GM18868 (cell line): ENCODE measurements at regions not wholly inside any gene's neighbourhood (a gene's known extent, or its start where the extent isn't known, plus 50 kb on each side); places are given as distances from the start of the nearest gene placed in this dataset.

ENCODE experiments used
- ATAC-seq: cut with Tn5 transposase; IDR thresholded peaks from one replicate; pipeline ENCODE4 v1.9.1; 2021; ENCODE audit warnings: mild to moderate bottlenecking, moderate library complexity; ENCODE audit not compliant: unreplicated experiment

DNA sequence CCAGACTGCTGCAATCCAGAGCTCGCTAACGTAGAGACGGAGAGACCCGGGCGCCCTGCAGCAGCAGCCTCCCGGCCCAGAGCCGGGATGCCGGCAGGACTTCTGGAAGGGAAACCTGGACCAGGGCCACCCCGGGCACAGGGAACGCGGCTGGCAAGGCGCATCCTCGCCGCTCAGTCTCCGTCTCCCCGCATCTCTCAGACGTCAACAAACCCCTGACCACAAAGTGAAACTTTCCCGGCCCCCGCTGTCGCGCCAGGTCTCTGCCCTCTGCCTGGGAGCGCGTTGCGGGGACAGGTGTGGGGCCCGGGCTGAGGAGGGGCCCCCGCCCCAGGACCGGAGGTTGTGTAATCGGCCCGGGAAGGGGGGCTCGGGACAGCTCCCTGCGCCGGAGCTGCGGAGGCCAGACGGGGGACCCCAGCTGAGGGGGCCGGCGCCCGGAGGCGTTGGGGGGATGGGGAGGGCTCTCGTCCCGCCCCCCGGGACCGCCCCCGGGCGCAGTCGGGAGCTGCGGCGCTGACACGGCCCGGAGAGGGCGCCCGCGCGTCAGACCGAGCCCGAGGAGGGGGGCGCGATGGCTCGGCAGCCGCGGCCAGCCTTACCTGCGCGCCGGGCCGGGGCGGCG lies 116.6 kb upstream of the HIVEP3 start:
- ATAC-seq: peak; percentile 71

DNA sequence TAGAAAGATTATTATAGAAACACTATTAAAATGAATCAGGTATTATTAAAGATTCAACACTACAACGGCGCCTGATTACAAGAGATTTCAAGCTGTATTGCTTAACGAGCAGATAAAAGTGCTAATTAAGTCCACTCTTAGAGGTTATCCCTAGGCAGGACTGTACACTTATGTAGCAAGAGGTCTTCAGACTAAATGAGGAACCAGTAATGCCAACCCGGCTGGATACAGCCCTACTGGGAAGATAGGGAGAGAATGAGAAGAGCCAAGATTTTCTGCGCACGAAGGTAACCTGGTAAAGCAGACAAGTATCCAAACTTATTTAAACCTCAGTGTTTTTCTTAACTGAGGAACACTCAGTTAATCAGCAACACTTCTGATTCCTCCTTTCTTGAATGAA lies 115.7 kb upstream of the HIVEP3 start:
- no peak for ATAC-seq

DNA sequence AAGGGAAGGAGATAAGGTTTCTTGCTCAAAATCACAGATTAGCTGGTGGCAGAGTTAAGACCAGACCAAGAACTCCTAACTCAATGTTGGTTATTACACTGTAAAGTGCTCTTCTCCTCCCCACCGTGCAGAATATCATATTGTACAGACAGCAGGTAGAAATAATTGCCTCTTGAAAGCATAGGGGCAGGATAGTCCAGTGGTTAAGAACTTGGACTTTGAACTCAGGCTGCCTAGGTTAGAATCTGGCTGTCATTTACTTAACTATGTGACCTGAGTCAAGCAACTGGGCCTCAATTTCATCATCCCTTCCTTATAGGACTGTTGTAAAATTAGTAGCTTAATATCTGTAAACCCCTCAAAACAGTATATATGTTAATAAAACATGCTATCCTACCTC lies 114.9 kb upstream of the HIVEP3 start:
- no peak for ATAC-seq

GRCh38 chr1:42017730-42018129 lies 99.0 kb upstream of the HIVEP3 start:
- no peak for ATAC-seq

DNA sequence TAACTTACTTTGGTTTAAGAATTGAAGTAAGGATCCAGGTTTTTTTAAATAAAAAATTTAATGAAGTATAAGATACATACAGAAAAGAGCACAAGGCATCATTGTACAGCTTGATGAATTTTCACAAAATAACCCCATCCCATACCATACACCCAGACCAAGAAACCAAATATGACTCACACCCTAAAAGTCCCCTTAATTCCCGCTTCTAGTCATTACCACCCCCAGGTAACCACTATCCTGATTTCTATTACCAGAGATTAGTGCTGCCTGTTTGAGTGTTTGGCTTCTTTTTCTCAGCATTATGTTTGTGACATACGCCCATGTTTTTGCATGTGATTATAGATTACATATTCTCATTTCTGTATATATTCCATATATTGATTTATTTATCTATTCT lies 98.5 kb upstream of the HIVEP3 start:
- peak; percentile 83 for ATAC-seq

GRCh38 chr1:42014823-42015222 lies 96.1 kb upstream of the HIVEP3 start:
- ATAC-seq: no peak

- ATAC-seq: no peak
Measured at GRCh38 chr1:42013881-42014470, 95.3 kb upstream of the HIVEP3 start.

DNA sequence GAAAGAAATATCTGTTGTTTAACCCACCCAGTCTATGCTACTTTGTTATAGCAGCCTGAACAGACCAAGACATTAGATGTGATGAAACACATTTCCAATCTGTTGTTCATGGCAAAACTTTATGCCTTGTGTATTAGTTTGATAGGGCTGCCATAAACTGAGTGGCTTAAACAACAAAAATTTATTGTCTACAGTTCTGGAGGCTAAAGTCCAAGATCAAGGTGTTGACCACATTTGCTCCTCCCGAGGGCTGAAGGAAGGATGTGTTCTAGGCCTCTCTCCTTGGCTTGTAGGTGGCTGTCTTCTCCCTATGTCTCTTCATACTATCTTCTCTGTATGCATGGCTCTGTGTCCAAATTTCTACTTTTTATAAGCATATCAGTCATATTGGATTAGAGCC lies 94.1 kb upstream of the HIVEP3 start:
- no peak for ATAC-seq

DNA sequence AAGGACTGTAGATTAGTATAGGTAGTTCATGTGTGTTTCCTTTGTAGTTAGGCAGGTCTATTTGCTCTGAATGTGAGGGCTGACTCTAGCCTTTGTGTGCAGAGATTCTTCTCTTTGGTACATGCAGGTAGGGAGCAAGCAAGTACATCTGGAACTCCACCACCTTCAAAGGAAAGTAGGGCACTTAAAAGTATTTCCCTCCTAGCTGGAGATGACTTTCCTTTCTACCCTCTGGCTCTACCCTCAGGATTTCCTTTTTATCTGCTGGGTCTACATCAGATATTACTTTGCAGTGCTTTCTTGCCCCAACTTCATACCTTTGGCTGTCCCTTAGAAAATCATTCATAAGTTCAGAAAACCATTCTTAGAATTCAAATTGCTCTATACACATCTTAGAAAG lies 91.7 kb upstream of the HIVEP3 start:
- no peak for ATAC-seq

DNA sequence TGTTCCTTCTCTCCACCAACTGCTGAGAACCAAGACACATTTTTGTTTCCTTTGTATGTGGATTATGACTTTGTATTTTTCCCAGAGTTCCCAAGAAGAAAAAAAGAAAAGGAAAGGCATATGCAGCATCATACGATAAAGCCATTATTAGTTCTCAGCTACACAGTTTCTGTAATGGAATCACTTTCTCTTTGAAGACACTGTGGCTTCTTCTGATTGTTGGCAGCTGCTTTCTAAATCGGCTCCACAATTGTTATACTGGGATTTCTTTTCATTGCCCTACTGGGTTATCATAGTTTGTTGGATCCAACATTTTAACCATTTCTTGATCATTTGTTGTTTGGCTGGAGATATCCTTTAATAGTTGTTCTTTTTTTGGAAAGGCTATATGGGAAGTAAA lies 89.5 kb upstream of the HIVEP3 start:
- ATAC-seq: no peak

DNA sequence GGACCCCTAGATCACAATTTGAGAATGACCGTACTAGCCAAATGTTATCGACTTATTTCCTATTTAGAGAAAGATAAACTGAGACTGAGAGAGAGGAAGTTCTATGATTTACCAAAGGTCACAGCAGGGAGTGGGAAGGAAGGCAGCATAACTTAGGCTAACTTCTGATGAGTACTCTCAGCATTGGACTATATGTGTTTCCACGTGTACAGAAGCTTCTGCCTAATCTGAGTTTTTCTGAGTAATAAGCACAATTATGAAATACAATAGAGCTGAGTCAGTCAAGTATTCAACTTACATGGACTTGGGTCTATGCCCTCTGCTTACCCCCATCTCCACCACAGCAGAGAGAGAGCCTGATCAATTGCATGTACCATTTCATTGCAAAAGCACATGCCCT lies 88.1 kb upstream of the HIVEP3 start:
- ATAC-seq: no peak

- ATAC-seq: no peak
Measured at GRCh38 chr1:42006093-42006492, 87.4 kb upstream of the HIVEP3 start.

GRCh38 chr1:42005530-42005929 lies 86.8 kb upstream of the HIVEP3 start:
- no peak for ATAC-seq

DNA sequence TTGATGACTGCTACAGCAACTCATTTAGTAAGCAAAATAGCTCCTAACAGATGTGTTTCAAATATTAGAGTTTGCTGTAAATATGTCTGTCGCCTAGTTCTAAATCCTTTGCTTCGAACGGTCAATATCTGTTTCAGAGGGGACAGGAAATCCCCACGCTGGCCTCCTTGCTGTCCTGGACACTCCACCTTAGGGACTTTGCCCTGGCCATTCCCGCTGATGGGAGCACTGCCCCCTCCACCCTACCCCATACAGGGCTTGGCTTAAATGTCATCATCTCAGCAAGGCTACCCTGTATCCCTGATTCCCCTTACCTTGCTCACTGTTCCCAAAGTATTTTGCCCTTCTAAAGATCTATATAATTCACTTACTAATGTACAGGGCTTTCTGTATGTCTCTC lies 86.1 kb upstream of the HIVEP3 start:
- ATAC-seq: no peak

GRCh38 chr1:42004322-42004721 lies 85.6 kb upstream of the HIVEP3 start:
- ATAC-seq: no peak

GRCh38 chr1:42003433-42003832 lies 84.7 kb upstream of the HIVEP3 start:
- no peak for ATAC-seq

DNA sequence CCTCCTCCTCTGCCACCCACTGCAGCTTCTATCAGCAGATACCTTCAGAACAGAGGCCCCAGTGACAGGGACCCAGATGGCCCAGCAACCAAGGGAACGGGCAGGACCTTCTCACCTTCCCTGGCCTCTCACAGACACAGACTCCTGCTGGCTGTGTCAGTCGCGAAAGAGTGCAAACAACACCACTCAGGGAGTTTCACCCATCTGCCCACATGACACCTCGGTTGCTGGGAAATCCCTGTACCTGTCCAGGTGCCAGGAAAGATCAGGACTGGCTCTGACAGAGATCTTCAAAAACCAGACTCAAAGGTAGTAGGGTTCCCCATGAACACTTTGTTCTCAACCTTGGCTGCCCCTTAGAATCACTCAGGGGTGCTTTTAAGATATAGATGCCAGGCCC lies 83.5 kb upstream of the HIVEP3 start:
- no peak for ATAC-seq

- no peak for ATAC-seq
Measured at GRCh38 chr1:42000766-42001165, 82.0 kb upstream of the HIVEP3 start.

- no peak for ATAC-seq
Measured at GRCh38 chr1:41999884-42000283, 81.2 kb upstream of the HIVEP3 start.

GRCh38 chr1:41998250-41998649 lies 79.5 kb upstream of the HIVEP3 start:
- ATAC-seq: no peak

DNA sequence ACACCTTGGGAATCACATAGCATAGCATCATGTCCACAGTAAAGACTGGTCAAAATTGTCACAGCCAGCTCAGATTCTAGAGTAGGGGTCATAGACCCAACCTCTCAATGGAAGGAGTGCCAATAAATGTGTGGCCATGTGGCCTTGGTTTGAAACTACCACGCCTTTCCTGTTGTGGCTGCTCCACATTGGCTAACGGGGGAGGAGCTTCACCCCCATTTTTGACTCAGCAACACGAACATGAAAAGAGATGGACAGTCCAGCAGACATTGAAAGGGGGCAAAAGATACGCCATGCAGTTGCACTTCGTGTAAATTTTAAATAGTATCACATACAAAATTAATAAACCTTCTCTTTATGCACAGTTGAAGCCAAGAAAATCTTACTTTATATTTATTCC lies 78.4 kb upstream of the HIVEP3 start:
- no peak for ATAC-seq

DNA sequence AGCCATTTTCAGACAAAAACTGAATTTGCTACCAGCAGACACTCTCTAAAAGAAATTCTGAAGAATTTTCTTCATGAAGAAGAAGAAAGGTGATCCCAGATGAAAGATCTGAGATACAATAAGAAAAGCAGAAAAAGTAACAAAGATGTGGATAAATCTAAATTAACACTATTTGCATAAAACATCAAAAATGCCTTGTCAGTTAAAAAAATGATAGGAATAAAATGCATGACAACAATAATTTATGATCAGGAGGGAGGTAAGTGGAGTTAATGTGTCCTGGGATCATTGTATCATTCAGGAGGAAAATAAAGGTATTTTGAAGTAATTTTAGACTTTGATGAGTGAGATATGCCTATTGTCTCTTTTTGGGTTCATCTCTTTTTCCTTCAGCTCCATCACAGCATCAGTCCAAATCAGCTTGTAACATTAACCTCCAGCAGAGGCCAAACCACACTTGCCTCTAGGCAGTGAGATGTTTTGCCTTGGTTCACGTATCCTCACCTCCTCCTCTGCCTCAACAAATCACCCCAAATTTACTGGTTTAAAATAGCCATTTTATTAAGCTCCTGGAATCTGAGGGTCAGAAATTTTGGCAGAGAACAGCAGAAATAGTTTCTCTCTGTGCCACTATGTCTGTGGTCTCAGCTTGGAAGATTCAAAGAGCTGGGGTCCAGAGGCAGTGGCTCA lies 76.9 kb upstream of the HIVEP3 start:
- no peak for ATAC-seq
